Prostate gland (tissue), 2 donors: ENCODE measurements at regions not wholly inside any gene's neighbourhood (a gene's known extent, or its start where the extent isn't known, plus 50 kb on each side); places are given as distances from the start of the nearest gene placed in this dataset.
"Not testable (repeated sequence)": the region's sequence is repeated elsewhere in the genome, so short reads cannot be mapped to it uniquely, and the experiment has no call there.

Source experiments
- DNase-seq: peaks from one replicate; pipeline ENCODE4 v3.0.0-alpha.2; 2019; ENCODE audit warnings: low spot score
- H3K27ac ChIP-seq, 2 donors: fragments of 200-600 bp; sonication (generic); 2 replicates each; pipeline ENCODE4 v1.5.1; 2017 to 2019
- H3K27me3 ChIP-seq: fragments of 200-600 bp; sonication (generic); replicated peaks from 2 replicates; pipeline ENCODE4 v1.5.1; 2019; ENCODE audit not compliant: insufficient read depth
- H3K36me3 ChIP-seq, 2 donors: fragments of 200-600 bp; sonication (generic); 1 replicate in 1 of 2; 2 replicates in 1 of 2; pipeline versions ENCODE4 v1.5.1 to v1.8.1; 2017 to 2019
- H3K4me1 ChIP-seq: fragments of 200-600 bp; sonication (generic); replicated peaks from 2 replicates; pipeline ENCODE4 v1.5.1; 2019
- H3K4me3 ChIP-seq, 2 donors: fragments of 200-600 bp; sonication (generic); 2 replicates each; pipeline ENCODE4 v1.5.1; 2017 to 2019
- H3K9me3 ChIP-seq: fragments of 200-600 bp; sonication (generic); 2 replicates; pipeline ENCODE4 v1.5.1; 2017
- CTCF ChIP-seq, 4 experiments: fragments of 200-600 bp in 2 of 4; fragments of 450-650 bp in 2 of 4; sonication (generic) in 2 of 4; IDR thresholded peaks; 1 replicate in 3 of 4; 2 replicates in 1 of 4; pipeline ENCODE4 v1.5.1; 2016 to 2019; ENCODE audit warnings: antibody characterized with exemption in 4 of 4, mild to moderate bottlenecking in 2 of 4, moderate library complexity in 2 of 4
- POLR2A ChIP-seq: fragments of 450-650 bp; IDR thresholded peaks from one replicate; pipeline ENCODE4 v1.6.1; 2016; ENCODE audit warnings: antibody characterized with exemption, mild to moderate bottlenecking
- POLR2AphosphoS5 ChIP-seq: sonication (generic); formaldehyde crosslinking; IDR thresholded peaks from one replicate; pipeline ENCODE4 v1.6.1; 2017; ENCODE audit warnings: antibody characterized with exemption
- WGBS: methylation state at CpG from one replicate; pipeline ENCODE4 v1.1.5; 2018; 5-methylcytosine and 5-hydroxymethylcytosine counted together
- intact Hi-C: fragments of 100-400 bp; cut with DNase I; formaldehyde crosslinking; loops from one replicate; pipeline ENCODE4 v1.14.2; 2022

- TF ChIP-seq POLR2A (no peak), POLR2AphosphoS5 (no peak), CTCF (IDR thresholded peaks at IDR 0.05) (no peak)
- Histone ChIP-seq H3K9me3 (no peaks in the 10 kb centered on the region), H3K4me1 (no peaks in the 10 kb centered on the region), H3K27ac (no peak overlapping the region), H3K4me3 (no peak overlapping the region), H3K27me3 (no peaks in the 10 kb centered on the region), H3K36me3 (no peaks in the 10 kb centered on the region)
- WGBS, result 65% methylated on average over 1 of the region's 1 CpG
- DNase-seq, result no peak
- intact Hi-C loops, result no loop called here
Observed at GRCh38 chr3:105293441-105293840, 73.3 kb upstream of the ALCAM start.

GRCh38 chr3:105296182-105296822 is 70.4 kb upstream of the ALCAM start:
- H3K9me3 ChIP-seq, H3K27me3 ChIP-seq, H3K4me1 ChIP-seq, DNase-seq, H3K4me3 ChIP-seq, H3K27ac ChIP-seq, intact Hi-C loops, H3K36me3 ChIP-seq: not testable (repeated sequence)
- WGBS, result 81% methylated on average over 28 of the region's 28 CpGs

- H3K27me3 ChIP-seq, result no peaks in the 10 kb centered on the region
- no peak overlapping the region for H3K27ac ChIP-seq
- no peaks in the 10 kb centered on the region for H3K9me3 ChIP-seq
- WGBS, result 76% methylated on average over 1 of the region's 1 CpG
- no peaks in the 10 kb centered on the region for H3K4me1 ChIP-seq
- intact Hi-C loops, result no loop called here
- DNase-seq, result no peak
- TF ChIP-seq POLR2AphosphoS5 (no peak), CTCF (IDR thresholded peaks at IDR 0.05) (no peak), POLR2A (no peak)
- no peaks in the 10 kb centered on the region for H3K36me3 ChIP-seq
- H3K4me3 ChIP-seq, result no peak overlapping the region
Observed at GRCh38 chr3:105304487-105304886, 62.2 kb upstream of the ALCAM start.

- intact Hi-C loops, result no loop called here
- WGBS, result 67% methylated on average over 1 of the region's 1 CpG
- H3K4me3 ChIP-seq, result no peak overlapping the region
Observed at GRCh38 chr3:105315144-105315543, 51.6 kb upstream of the ALCAM start.

GRCh38 chr3:105315815-105316214 is 50.9 kb upstream of the ALCAM start:
- H3K36me3 ChIP-seq, result no peaks in the 10 kb centered on the region
- 75% methylated on average over 3 of the region's 3 CpGs for WGBS
- intact Hi-C loops, result no loop called here
- no peak for DNase-seq
- H3K9me3 ChIP-seq, result no peaks in the 10 kb centered on the region
- H3K4me3 ChIP-seq, result no peak overlapping the region
- TF ChIP-seq POLR2A, result no peak
- TF ChIP-seq CTCF (IDR thresholded peaks at IDR 0.05), result no peak
- no peak for TF ChIP-seq POLR2AphosphoS5
- H3K4me1 ChIP-seq, result no peaks in the 10 kb centered on the region
- no peak overlapping the region for H3K27ac ChIP-seq
- no peaks in the 10 kb centered on the region for H3K27me3 ChIP-seq

More at GRCh38 chr3:105315144-105315543, 51.6 kb upstream of the ALCAM start:
- Histone ChIP-seq H3K27ac (no peak overlapping the region), H3K4me1 (no peaks in the 10 kb centered on the region), H3K36me3 (no peaks in the 10 kb centered on the region), H3K27me3 (no peaks in the 10 kb centered on the region), H3K9me3 (no peaks in the 10 kb centered on the region)
- no peak for TF ChIP-seq CTCF (IDR thresholded peaks at IDR 0.05)
- no peak for TF ChIP-seq POLR2A
- TF ChIP-seq POLR2AphosphoS5, result no peak
- DNase-seq, result no peak
